COR-L47 (cell line): ENCODE measurements at regions not wholly inside any gene's neighbourhood (a gene's known extent, or its start where the extent isn't known, plus 50 kb on each side); places are given as distances from the start of the nearest gene placed in this dataset.
A peak's percentile ranks its signal among the peaks of the same experiment; 100 is the strongest.

ENCODE experiments used
- DNase-seq: peaks from one replicate; lab custom pipeline; 2025; lab: John Stamatoyannopoulos, UW

DNA sequence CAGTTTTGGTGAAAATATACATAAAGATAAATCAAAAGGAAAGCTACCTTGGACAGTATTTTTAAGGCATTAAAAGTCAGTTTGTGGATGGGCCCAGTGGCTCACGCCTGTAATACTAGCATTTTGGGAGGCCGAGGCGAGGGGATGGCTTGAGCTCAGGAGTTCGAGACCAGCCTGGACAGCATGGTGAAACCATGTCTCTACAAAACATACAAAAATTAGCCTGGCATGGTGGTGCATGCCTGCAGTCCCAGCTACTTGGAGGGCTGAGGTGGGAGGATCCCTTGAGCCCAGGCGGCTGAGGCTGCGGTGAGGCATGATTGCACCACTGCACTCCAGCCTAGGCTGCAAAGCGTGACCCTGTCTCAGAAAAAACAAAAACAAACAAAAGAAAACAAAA is 1253.8 kb downstream of the MRPL39 start:
- DNase-seq: no peak

DNA sequence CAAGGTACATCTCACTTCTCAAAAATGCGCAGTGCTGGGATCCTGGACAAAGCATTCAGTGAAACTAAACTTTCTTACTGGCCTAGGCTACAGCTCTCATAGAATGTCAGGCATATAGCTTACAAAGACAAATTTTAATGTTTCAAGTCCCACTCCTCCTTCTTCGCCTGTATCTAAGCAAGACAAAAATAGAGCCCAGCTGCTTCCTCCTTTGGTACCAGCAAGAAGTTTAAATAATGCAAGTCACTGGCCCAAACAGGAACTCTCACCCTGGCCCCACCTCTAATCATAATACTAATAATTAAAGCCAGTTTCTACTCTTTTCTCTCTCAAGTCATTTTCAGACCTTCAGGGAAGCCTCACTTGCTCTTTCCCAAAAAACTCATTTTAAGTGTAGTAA is 1267.9 kb downstream of the MRPL39 start:
- no peak for DNase-seq

DNA sequence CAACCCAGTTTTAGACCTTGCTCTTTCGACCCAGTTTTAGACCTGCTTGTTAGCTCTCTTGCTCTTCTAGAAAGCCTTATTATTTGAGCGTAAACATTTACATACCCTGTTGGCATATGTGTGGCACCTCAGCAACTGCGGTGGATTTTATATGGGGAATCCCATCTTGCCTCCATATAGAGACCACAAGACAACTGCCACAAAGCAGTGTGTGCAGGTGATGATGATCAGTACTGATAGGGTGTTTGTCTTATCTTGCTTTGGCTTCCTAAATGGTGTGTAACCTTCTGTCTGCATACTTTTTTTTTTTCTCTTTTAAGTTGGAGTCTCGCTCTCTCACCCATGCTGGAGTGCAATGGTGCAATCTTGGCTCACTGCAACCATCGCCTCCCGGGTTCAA is 1270.8 kb downstream of the MRPL39 start:
- DNase-seq: no peak

DNA sequence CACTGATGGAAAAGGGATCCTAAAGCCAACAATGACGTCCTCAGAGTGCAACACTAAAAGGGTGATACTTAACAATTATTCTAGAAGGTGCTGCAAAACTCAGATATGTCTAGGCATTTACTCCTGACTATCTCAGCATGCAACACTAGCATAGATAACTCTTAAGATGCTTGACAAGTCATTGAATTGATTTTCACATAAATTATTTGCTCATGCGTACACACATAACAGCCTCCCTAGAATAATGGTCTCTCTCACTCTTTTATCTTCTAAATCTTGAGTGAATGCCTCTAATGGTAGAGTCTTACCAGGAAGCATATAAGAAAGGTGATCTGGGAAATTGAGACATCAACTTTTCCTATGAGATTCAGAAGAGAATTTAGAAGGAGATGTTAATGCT is 1283.7 kb downstream of the MRPL39 start:
- no peak for DNase-seq

DNA sequence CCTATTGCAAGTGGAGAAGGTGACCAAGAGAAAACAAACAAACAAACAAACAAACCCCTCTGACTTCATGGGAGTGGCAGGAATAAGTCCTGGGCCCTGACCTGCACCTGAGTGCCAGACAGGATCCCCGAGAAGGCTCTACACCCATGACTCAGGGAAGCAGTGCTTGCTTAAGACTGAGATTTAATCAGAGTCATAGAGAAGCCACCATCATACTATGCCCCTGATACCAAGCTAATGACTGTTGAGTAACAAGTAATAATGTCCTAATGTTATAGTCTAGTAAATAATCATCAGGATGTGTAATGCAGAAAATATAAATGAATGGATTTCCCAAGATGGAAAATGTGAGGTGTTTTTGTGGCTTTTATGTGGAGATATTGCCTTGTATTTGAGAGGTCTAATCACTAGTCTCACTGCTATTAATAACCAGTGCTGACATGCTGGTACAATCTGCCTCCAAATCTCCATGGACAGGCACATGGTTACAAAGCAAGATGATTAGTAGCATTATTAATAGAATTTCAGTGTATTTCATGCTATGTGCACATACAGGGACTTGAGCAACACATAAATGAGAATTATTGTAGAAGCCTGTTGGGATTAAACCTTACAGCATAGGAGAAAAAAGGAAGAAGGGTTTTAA is 1290.9 kb downstream of the MRPL39 start:
- no peak for DNase-seq

DNA sequence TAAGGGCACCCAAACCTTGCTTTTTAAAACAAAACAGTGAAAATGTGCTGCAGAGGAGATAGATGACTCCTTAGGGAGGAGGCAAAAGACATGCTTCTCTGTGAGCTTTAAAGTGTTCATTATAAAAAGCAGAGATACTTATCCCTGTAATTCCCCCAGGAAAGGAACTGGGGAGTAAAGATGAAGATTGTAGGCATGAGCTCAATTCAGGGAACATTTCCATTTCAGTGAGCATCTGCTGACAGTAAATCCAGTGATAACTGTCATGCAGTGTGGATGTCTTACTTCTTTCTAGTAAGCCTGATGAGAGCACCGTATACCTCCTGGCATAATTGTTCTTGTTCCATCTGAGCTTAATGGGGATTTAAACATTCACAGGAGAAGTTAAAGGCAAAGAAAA is 1296.5 kb downstream of the MRPL39 start:
- DNase-seq: no peak

DNA sequence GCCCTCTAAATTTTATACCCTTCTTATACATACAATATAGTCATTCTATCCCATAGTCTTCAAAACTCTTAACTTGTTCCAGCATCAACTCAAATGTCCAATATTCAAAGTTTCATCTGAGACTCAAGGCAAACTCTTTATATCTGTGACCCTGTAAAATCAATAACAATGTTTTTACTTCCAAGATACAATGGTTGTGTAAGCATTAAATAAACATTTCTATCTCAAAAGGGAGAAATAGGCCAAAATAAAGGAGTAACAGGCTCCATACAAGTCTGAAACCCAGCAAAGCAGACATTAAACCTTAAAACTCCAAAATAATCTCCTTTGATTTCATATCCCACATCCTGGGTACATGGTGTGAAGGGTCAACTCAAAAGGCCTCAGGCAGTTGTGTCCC is 1299.1 kb downstream of the MRPL39 start:
- no peak for DNase-seq

DNA sequence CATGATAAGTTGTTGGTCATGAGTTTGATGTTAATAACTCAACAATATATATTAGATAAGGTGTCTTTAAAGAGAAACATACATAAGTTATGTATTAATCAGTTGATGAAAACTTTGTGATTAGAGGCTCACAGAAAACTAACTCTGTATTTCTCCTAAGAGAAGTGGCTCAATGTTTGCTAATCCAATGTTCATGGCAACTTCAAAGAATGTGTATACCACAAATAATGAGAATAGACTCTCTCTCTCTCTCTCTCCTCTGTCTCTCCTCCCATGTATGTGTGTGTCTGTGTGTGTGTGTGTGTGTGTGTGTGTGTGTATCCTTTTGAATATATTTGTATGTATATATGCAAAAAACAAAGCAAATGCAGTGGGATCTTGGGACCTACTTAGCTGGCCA is 1304.9 kb downstream of the MRPL39 start:
- no peak for DNase-seq

DNA sequence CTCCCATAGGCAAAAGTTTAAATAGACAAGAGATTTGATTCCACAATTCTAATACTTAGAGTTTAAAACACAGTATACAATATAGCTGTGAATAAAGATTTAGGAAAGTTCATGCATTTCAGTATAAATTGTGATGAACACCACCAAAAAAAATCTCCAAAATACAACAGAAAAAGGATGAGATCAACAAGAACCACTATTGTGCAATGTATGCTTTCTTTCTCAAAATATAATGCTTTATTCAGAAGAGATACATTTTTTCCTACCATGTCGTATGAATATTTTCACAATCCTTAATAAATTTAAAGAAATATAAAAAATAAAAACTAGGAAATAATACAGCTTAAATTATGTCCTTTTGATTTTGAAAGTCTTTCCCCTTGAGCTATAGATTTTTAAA is 1309.2 kb downstream of the MRPL39 start:
- no peak for DNase-seq

DNA sequence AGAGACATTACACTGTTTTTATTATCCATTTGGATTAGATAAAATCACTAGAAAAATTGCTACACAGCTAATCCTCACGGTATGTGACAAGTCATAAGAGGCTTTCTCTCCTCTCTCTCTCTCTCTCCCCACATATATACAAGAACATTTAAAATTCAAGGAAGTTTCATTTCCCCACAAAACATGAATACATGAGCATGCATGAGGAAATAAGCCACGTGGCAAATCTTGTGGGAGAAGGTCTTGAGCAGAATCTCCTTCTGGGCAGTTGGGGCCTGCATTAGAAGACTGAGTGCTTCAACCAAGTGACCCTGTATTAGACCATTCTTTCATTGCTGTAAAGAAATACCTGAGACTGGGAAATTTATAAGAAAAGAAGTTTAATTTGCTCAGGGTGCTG is 1313.1 kb downstream of the MRPL39 start:
- no peak for DNase-seq

DNA sequence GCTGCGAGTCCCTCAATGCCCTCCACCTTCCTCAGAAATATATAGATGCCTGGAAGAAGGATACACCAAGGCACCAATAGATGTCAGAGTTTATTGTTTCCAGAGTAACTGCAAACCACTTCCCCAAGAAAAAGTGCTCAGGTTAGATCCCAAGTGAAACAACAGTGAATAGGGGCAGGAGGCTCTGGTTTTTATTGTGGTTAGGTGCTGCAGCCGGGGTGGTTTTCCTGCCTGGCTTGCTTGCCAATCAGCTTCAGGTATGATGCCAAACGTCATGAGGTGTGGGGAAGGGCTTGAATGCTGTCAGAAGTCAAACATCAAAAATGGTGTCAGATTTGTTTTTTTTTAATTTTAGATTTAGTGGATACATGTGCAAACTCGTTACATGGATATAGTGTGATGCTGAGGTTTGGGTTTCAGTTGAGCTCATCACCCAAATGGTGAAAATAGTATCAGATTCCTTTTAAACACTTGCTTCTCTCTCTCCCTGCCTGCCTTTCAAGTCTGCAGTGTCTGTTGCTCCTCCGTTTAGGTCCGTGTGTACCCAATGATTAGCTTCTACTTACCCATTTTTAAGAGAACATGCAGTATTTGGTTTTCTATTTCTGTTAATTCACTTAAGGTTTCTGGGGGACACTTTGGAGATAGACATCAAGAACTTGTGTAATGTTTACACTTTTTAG is 1317.0 kb downstream of the MRPL39 start:
- DNase-seq: no peak

DNA sequence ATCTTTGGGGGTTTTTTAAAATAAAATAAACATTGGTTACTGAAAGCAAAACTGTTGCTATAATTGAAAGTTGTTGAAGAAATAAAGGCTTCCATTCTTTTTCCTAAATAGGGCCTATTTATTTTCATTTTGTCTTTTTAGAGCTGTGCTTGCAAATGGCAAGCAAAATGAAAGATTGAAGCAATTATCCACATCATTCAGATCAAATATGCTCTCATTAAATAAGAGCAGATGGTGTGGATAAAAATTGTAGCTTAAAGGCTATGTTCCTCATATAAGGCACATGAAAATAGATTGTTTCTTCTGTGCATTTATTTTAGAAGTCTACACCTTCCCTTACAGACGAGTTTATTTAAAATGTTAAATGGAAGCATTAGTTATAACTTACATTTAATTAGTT is 1317.7 kb downstream of the MRPL39 start:
- peak; percentile 16 for DNase-seq

DNA sequence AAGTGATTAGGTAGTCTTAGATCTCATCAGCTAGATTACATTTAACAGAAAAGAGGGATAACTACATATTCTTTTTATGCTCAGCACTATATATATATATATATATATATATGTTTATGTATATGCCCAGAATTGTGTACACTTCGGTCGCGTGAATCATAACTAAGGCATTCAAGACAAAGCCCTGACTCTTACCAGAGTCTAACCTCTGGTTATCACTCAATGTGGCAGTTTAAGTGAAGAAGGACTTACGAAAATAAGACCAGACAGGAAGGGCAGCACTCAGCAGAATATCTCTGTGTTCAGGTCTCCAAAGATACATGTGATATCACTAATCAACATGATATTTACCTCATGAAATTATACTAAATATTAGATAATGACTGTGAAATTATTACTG is 1326.7 kb downstream of the MRPL39 start:
- no peak for DNase-seq

DNA sequence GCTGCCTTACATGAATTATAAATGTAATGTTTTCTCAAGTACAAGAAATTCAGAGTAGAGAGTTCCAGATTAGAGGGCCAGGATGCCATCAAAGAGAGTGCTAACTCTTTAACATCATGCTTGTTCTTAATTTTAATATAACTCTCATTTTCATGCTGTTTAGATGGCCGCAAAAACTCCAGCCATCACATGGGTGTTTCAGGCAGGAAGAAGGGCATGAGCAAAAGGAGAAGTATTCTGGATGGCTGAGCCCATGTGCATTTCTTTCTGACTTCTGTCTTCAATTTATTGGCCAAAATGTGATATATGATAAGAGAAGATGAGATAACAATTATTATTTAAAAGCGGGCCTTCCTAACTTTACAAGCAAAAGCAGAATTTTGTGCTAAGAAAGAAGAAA is 1328.6 kb downstream of the MRPL39 start:
- DNase-seq: no peak

DNA sequence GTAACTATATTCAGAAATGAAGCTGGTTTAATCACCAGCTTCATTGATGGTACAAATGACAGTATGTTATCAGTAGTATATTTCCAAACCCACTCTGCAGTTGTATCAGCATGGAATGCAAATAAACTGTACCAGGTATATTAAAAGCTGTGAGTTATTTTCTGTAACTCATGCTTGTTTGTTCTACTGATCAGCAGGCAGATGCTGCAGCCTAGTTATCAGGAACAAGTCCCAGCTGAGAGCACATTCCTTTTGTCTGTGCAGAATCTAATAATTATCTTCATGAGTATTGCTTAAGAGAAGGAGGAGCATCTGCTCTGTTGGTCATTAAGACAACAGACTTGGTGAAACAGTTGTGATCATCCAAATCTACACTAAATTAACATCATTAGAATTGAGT is 1331.1 kb downstream of the MRPL39 start:
- DNase-seq: peak; percentile 33

DNA sequence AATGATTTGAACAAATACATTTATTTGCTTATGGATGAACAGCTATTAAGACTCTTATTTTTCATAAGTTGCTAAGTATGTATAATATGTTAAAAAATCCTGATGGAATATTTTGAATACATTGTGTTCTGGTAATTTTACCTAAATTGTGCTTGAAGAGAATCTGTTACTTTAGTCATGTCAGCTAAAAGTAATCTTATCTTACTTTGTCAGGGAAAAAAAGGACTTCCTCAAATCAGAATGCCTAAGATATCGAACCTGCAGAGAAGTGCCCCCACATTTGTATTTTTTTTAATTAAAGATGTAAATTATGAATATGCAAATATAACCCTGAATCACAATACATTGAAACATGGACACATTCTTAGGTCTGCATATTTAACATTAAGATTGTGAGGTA is 1331.7 kb downstream of the MRPL39 start:
- no peak for DNase-seq

DNA sequence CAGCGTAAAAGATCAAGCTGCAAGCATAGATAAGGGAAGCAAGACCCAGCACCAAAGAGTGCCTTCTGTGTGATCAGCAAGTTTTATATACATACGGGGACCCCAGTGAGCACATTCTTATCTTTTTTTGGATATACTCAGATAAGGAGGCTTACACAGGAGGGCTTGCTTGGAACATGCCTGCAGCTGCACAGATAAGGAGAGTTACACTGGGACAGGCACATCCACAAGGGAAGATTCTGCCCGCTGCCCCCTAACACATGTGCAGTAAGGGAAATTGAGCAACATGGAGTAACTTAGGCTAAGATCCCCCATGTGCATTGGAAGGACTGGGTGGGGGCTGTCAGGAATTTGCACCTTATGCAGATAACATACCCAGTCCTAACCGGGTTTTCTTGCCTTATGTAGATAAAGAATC is 1334.8 kb downstream of the MRPL39 start:
- DNase-seq: no peak

DNA sequence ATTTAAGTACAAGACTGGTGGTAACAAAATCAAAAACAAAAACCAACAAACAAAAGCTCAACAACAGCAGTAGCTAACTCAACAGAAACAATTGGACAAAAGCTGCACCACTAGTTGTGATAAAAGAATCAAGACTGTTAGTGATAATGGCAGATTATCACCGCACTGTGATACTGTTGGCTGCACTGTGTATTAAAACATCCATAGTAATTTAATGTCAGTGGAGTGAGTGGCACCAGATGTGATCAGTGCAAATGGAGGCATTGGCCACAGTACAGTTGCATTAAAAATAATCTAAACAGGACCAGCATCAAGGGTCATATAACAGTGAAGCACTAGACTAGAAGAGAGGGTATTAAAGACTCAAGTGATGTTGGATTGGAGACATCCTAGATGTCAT is 1341.3 kb downstream of the MRPL39 start:
- DNase-seq: no peak

DNA sequence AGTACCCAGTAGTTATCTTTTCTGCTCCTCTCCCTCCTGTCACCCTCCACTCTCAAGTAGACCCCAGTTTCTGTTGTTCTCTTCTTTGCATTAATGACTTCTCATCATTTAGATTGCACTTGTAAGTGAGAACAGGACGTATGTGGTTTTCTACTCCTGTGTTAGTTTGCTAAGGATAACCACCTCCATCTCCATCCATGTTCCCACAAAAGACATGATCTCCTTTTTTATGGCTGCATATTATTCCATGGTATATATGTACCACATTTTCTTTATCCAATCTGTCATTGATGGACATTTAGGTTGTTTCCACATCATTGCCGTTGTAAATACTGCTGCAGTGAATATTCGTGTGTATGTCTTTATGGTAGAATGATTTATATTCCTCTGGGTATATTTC is 1346.5 kb downstream of the MRPL39 start:
- DNase-seq: no peak

DNA sequence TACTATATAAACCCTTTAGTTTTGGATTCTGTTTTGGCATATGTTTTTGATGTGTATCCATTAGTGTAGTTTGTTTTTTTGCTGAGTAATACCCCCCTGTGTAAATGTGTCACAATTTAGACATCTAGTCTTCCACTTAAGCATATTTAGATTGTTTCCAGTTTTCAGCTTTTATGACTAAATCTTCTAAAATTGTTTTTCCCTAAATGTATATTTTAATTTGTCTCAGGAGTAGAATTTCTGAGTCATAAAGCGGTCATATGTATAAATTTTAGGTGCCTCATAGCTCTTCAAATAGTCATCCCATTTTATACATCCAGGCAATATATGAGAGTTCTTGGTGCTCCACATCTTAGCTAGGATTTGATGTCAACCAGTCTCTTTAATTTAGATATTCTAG is 1348.0 kb downstream of the MRPL39 start:
- no peak for DNase-seq

DNA sequence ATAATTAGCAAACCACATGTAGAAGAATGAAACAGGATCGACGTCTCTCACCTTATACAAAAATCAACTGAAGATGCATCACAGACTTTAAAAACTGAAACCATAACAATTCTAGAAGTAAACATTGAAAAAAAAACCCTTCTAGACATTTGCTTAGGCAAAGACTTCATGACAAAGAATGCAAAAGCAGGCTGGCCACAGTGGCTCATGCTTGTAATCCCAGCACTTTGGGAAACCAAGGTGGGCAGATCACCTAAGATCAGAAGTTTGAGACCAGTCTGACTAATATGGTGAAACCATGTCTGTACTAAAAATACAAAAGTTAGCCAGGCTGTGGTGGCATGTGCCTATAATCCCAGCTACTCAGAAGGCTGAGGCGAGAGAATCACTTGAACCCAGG is 1351.7 kb downstream of the MRPL39 start:
- no peak for DNase-seq

DNA sequence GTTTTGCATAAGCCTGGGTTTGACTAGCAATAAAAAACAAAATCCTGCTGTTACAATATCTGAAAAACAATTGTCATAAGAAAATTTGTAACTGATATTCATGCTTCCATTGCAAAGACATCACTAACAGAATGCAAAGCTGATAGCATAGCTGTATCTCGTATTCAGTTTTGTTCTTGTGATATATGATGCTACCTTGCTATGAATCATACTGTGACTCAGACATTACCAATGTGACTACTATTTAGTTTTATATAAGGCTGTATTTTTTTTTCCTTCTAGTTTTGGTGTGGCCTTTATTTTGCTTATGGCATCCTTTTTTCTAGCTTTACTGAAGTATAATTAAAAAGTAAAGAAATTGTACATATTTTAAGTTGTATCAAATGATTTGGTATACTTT is 1381.8 kb downstream of the MRPL39 start:
- DNase-seq: no peak

DNA sequence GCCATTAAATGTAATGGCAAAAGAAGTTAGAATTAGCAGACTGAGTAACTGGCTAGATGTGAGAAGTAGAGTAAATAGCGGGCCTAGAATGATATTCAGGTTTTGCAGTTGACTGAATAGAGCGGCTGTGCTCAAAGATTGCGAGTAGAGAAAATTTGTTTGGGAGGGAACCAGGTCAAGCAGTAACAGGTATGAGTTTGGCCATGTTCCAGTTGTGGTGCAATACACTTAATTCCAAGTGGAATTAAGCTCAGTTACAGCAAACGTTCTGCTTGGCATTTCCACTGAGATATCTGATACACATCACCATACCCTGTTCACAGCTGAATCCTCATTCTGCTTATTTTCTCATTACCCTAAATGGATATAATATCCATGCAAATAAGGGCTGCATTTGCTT is 1382.9 kb downstream of the MRPL39 start:
- DNase-seq: no peak

DNA sequence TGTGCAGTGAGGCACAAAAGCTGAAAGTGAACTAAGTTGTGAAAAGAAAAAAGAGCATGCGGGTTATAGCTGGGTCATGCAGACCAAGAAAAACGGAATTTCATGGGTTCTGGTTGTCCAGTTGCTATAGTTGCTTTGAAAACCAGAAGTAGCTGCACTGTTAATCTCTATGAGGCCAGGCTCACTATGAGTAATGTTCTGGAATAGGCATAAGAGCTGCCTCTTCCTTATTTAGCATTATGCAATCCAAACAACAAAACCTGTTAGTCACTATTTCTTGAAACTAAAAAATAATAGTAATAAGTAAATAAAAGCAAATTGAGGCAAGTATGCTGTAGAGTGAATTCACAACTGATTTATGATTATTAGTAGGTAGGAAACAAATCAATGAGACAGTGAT is 1383.7 kb downstream of the MRPL39 start:
- no peak for DNase-seq
